Stomach (tissue), 4 donors: ENCODE measurements at regions not wholly inside any gene's neighbourhood (a gene's known extent, or its start where the extent isn't known, plus 50 kb on each side); places are given as distances from the start of the nearest gene placed in this dataset.

Source experiments
- POLR2A ChIP-seq, 4 donors: fragments of 450-650 bp; IDR thresholded peaks; one replicate each; pipeline ENCODE4 v1.6.1; 2016; ENCODE audit warnings: antibody characterized with exemption in 4 of 4, control low read depth in 2 of 4, mild to moderate bottlenecking in 1 of 4, moderate library complexity in 1 of 4
- TF ChIP-seq, protein P1 (sequence below), 7 experiments: fragments of 450-650 bp in 4 of 7; fragments of 200-600 bp in 3 of 7; sonication (generic) in 3 of 7; IDR thresholded peaks; one replicate each; pipeline ENCODE4 v1.5.1; 2016 to 2019; ENCODE audit warnings: antibody characterized with exemption in 7 of 7, control low read depth in 2 of 7, mild to moderate bottlenecking in 1 of 7

DNA sequence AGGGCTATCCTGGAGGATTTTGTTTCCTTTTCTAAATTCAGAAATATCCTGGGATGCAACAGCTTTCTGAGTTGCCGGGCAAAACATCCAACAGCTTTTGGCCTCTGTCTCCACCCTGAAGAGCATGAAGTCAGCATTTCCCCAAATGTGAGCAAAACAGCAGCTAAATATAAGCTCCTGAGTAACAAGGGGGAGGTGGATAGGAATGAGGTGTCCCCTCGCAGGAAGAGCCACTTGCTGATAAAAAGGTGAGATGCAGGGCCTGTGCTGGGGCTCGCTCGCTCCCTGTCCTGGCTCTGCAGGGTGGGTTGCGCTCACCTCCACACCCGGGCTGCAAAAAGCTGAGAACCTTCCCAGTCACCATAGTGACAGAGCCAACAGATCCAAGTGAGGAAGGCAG lies 264.3 kb downstream of the ZEB1 start:
- TF ChIP-seq, protein P1, sequence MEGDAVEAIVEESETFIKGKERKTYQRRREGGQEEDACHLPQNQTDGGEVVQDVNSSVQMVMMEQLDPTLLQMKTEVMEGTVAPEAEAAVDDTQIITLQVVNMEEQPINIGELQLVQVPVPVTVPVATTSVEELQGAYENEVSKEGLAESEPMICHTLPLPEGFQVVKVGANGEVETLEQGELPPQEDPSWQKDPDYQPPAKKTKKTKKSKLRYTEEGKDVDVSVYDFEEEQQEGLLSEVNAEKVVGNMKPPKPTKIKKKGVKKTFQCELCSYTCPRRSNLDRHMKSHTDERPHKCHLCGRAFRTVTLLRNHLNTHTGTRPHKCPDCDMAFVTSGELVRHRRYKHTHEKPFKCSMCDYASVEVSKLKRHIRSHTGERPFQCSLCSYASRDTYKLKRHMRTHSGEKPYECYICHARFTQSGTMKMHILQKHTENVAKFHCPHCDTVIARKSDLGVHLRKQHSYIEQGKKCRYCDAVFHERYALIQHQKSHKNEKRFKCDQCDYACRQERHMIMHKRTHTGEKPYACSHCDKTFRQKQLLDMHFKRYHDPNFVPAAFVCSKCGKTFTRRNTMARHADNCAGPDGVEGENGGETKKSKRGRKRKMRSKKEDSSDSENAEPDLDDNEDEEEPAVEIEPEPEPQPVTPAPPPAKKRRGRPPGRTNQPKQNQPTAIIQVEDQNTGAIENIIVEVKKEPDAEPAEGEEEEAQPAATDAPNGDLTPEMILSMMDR (IDR thresholded peaks at IDR 0.05): no peak
- no peak for TF ChIP-seq POLR2A (IDR thresholded peaks at IDR 0.05)
